Endodermal cell (in vitro differentiated cells): ENCODE measurements at regions not wholly inside any gene's neighbourhood (a gene's known extent, or its start where the extent isn't known, plus 50 kb on each side); places are given as distances from the start of the nearest gene placed in this dataset.

Experiments used
- DNase-seq: peaks from one replicate; pipeline ENCODE4 v3.0.0-alpha.2; 2017
- H3K27ac ChIP-seq: 2 replicates; pipeline ENCODE4 v1.5.1; 2013; ENCODE audit warnings: mild to moderate bottlenecking, low read depth, low read length, moderate library complexity
- H3K27me3 ChIP-seq: 2 replicates; pipeline ENCODE4 v1.6.1; 2013; ENCODE audit warnings: mild to moderate bottlenecking, low read length, moderate library complexity; ENCODE audit not compliant: insufficient read depth, control insufficient read depth, poor library complexity, severe bottlenecking
- H3K36me3 ChIP-seq: 2 replicates; pipeline ENCODE4 v1.7.0; 2013; ENCODE audit warnings: mild to moderate bottlenecking, low read length, moderate library complexity; ENCODE audit not compliant: control insufficient read depth, insufficient read depth
- H3K4me1 ChIP-seq: one replicate; pipeline ENCODE4 v1.7.0; 2013; ENCODE audit warnings: low read length; ENCODE audit not compliant: control insufficient read depth, insufficient read depth
- H3K4me3 ChIP-seq: 2 replicates; pipeline ENCODE4 v1.5.1; 2013; ENCODE audit warnings: mild to moderate bottlenecking, low read length, moderate library complexity
- H3K9ac ChIP-seq: 2 replicates; pipeline ENCODE4 v1.6.1; 2013; ENCODE audit warnings: mild to moderate bottlenecking, low read length, moderate library complexity; ENCODE audit not compliant: poor library complexity, severe bottlenecking; ENCODE audit errors: extremely low read depth
- H3K9me3 ChIP-seq: 2 replicates; pipeline ENCODE4 v1.6.1; 2013; ENCODE audit warnings: mild to moderate bottlenecking, low read length, moderate library complexity; ENCODE audit not compliant: control insufficient read depth
- H3K27ac Mint-ChIP-seq: 2 replicates; pipeline ENCODE4 v1.8.0; 2020; ENCODE audit warnings: mixed read lengths
- H3K27me3 Mint-ChIP-seq: 2 replicates; pipeline ENCODE4 v1.8.0; 2021; ENCODE audit warnings: mild to moderate bottlenecking, mixed read lengths; ENCODE audit not compliant: insufficient read depth
- H3K36me3 Mint-ChIP-seq: 2 replicates; pipeline ENCODE4 v1.8.0; 2020; ENCODE audit warnings: low read depth, mixed read lengths
- H3K4me1 Mint-ChIP-seq: 2 replicates; pipeline ENCODE4 v1.8.0; 2020; ENCODE audit warnings: mixed read lengths
- H3K4me3 Mint-ChIP-seq: 2 replicates; pipeline ENCODE4 v1.8.0; 2020; ENCODE audit warnings: mild to moderate bottlenecking, moderate library complexity, mixed read lengths
- H3K9me3 Mint-ChIP-seq: 2 replicates; pipeline ENCODE4 v1.8.0; 2020; ENCODE audit warnings: mild to moderate bottlenecking, mixed read lengths
- CTCF ChIP-seq: fragments of 200-600 bp; sonication (generic); conservative IDR thresholded peaks from 2 replicates; pipeline ENCODE4 v1.5.0; 2021; ENCODE audit warnings: antibody characterized with exemption, mild to moderate bottlenecking
- WGBS, 2 experiments: methylation state at CpG; one replicate each; pipeline versions ENCODE4 v1.1.5 to v1.1.7; 2013; ENCODE audit warnings: missing lambda C conversion rate in 2 of 2, mixed read lengths in 1 of 2; ENCODE audit not compliant: insufficient coverage in 1 of 2, insufficient read length in 1 of 2; 5-methylcytosine and 5-hydroxymethylcytosine counted together

GRCh38 chr5:96533371-96533770 is 100.3 kb upstream of the PCSK1 start:
- Histone ChIP-seq H3K9me3 (no peaks in the 10 kb centered on the region), H3K36me3 (no peaks in the 10 kb centered on the region), H3K27ac (no peak overlapping the region), H3K27me3 (no peaks in the 10 kb centered on the region), H3K4me3 (no peak overlapping the region), H3K9ac (no peak overlapping the region), H3K4me1 (no peaks in the 10 kb centered on the region)
- no peak for TF ChIP-seq CTCF
- H3K4me1 Mint-ChIP-seq: no peaks in the 10 kb centered on the region
- 85 to 90% methylated on average over 4 of the region's 4 CpGs for WGBS, 2 experiments
- H3K9me3 Mint-ChIP-seq: no peaks in the 10 kb centered on the region
- H3K27me3 Mint-ChIP-seq: no peaks in the 10 kb centered on the region
- no peak for DNase-seq
- H3K36me3 Mint-ChIP-seq: no peaks in the 10 kb centered on the region
- no peak overlapping the region for H3K27ac Mint-ChIP-seq
- H3K4me3 Mint-ChIP-seq: no peak overlapping the region

GRCh38 chr5:96537386-96537785 is 104.3 kb upstream of the PCSK1 start:
- 98 to 100% methylated on average over 2 to 3 of the region's 3 CpGs for WGBS, 2 experiments
- Histone ChIP-seq H3K27me3 (no peaks in the 10 kb centered on the region), H3K27ac (no peak overlapping the region), H3K9ac (no peak overlapping the region), H3K4me3 (no peak overlapping the region), H3K9me3 (no peaks in the 10 kb centered on the region), H3K4me1 (no peaks in the 10 kb centered on the region), H3K36me3 (no peaks in the 10 kb centered on the region)
- Mint-ChIP-seq H3K27me3 (no peaks in the 10 kb centered on the region), H3K27ac (no peak overlapping the region), H3K4me3 (no peak overlapping the region), H3K9me3 (no peaks in the 10 kb centered on the region), H3K4me1 (no peaks in the 10 kb centered on the region), H3K36me3 (no peaks in the 10 kb centered on the region)
- DNase-seq: no peak
- TF ChIP-seq CTCF: no peak

GRCh38 chr5:96538808-96539250 is 105.8 kb upstream of the PCSK1 start:
- H3K36me3 Mint-ChIP-seq: no peaks in the 10 kb centered on the region
- WGBS, 2 experiments: 92% methylated on average over 1 of the region's 1 CpG; no CpG with 5 or more reads in 1 of the 2 experiments

More at GRCh38 chr5:96538808-96539250, 105.8 kb upstream of the PCSK1 start:
- H3K4me3 ChIP-seq: no peak overlapping the region
- H3K27ac ChIP-seq: no peak overlapping the region
- H3K36me3 ChIP-seq: no peaks in the 10 kb centered on the region
- Mint-ChIP-seq H3K4me1 (no peaks in the 10 kb centered on the region), H3K9me3 (no peaks in the 10 kb centered on the region), H3K4me3 (no peak overlapping the region), H3K27ac (no peak overlapping the region), H3K27me3 (no peaks in the 10 kb centered on the region)
- no peak for DNase-seq
- H3K27me3 ChIP-seq: no peaks in the 10 kb centered on the region
- no peaks in the 10 kb centered on the region for H3K9me3 ChIP-seq
- no peaks in the 10 kb centered on the region for H3K4me1 ChIP-seq
- no peak overlapping the region for H3K9ac ChIP-seq
- TF ChIP-seq CTCF: no peak
